Natural killer cell (primary cell): ENCODE measurements at regions not wholly inside any gene's neighbourhood (a gene's known extent, or its start where the extent isn't known, plus 50 kb on each side); places are given as distances from the start of the nearest gene placed in this dataset.
"Not testable (repeated sequence)": the region's sequence is repeated elsewhere in the genome, so short reads cannot be mapped to it uniquely, and the experiment has no call there.

Source experiments
- ATAC-seq, 3 donors: fragments of 150-1000 bp in 2 of 3; fragments of 200-7000 bp in 1 of 3; cut with Tn5 transposase; 1 replicate in 1 of 3; 2 replicates in 2 of 3; pipeline ENCODE4 v1.10.0; 2021; ENCODE audit warnings: mild to moderate bottlenecking in 2 of 3, moderate library complexity in 2 of 3
- DNase-seq, 2 donors: peaks; one replicate each; pipeline versions ENCODE4 v3.0.0 to v3.0.0-alpha.2; 2013 to 2021; ENCODE audit warnings: mixed read lengths in 1 of 2
- H3K27ac ChIP-seq: one replicate; pipeline ENCODE4 v1.5.1; 2013; ENCODE audit warnings: mild to moderate bottlenecking, low read length
- H3K27me3 ChIP-seq: one replicate; pipeline ENCODE4 v1.6.1; 2013; ENCODE audit warnings: low read length; ENCODE audit not compliant: control insufficient read depth, insufficient read depth
- H3K36me3 ChIP-seq: one replicate; pipeline ENCODE4 v1.6.1; 2013; ENCODE audit warnings: low read length; ENCODE audit not compliant: control insufficient read depth, insufficient read depth
- H3K4me1 ChIP-seq: one replicate; pipeline ENCODE4 v1.6.1; 2013; ENCODE audit warnings: low read length; ENCODE audit not compliant: control insufficient read depth, insufficient read depth
- H3K4me3 ChIP-seq: one replicate; pipeline ENCODE4 v1.5.1; 2013; ENCODE audit warnings: low read length
- H3K9me3 ChIP-seq: one replicate; pipeline ENCODE4 v1.6.1; 2013; ENCODE audit warnings: low read length; ENCODE audit not compliant: control insufficient read depth, insufficient read depth
- H3K27ac Mint-ChIP-seq, 2 donors: one replicate each; pipeline ENCODE4 v1.8.0; 2022; ENCODE audit warnings: mild to moderate bottlenecking in 2 of 2, mixed read lengths in 2 of 2, moderate library complexity in 1 of 2
- H3K27me3 Mint-ChIP-seq, 2 donors: one replicate each; pipeline ENCODE4 v1.8.0; 2022; ENCODE audit warnings: low read depth in 2 of 2, mixed read lengths in 2 of 2
- H3K36me3 Mint-ChIP-seq: one replicate; pipeline ENCODE4 v1.8.0; 2022; ENCODE audit warnings: mixed read lengths
- H3K4me1 Mint-ChIP-seq, 2 donors: one replicate each; pipeline ENCODE4 v1.8.0; 2022; ENCODE audit warnings: mixed read lengths in 2 of 2
- H3K4me3 Mint-ChIP-seq: one replicate; pipeline ENCODE4 v1.8.0; 2022; ENCODE audit warnings: mild to moderate bottlenecking, moderate library complexity, mixed read lengths
- H3K9me3 Mint-ChIP-seq, 2 donors: one replicate each; pipeline ENCODE4 v1.8.0; 2022; ENCODE audit warnings: mixed read lengths in 2 of 2
- CTCF ChIP-seq: fragments of 200-600 bp; IDR thresholded peaks from one replicate; pipeline ENCODE4 v1.8.0; 2022; ENCODE audit warnings: antibody characterized with exemption
- WGBS: methylation state at CpG from one replicate; pipeline ENCODE4 v1.1.7; 2013; ENCODE audit warnings: missing lambda C conversion rate; ENCODE audit not compliant: insufficient coverage; 5-methylcytosine and 5-hydroxymethylcytosine counted together
- intact Hi-C: fragments of 100-400 bp; cut with micrococcal nuclease; formaldehyde crosslinking; loops from one replicate; pipeline ENCODE4 v1.14.2; 2022

GRCh38 chr10:2881720-2882620, 185.4 kb upstream of the PFKP start:
- H3K36me3 ChIP-seq = no peaks in the 10 kb centered on the region
- no peaks in the 10 kb centered on the region for H3K9me3 Mint-ChIP-seq
- no peaks in the 10 kb centered on the region for H3K9me3 ChIP-seq
- WGBS = 78% methylated on average over 6 of the region's 6 CpGs
- peaks cover 4% of the 10 kb centered on the region for H3K27me3 ChIP-seq
- peaks cover 6% of the 10 kb centered on the region in 2 donors for H3K27me3 Mint-ChIP-seq
- DNase-seq (no peak), ATAC-seq (no peak)
- no peak overlapping the region for H3K4me3 Mint-ChIP-seq
- no peaks in the 10 kb centered on the region for H3K36me3 Mint-ChIP-seq
- no peaks in the 10 kb centered on the region for H3K4me1 Mint-ChIP-seq
- no peak overlapping the region for H3K27ac ChIP-seq
- no peak overlapping the region for H3K4me3 ChIP-seq
- no peak for TF ChIP-seq CTCF
- no peaks in the 10 kb centered on the region for H3K4me1 ChIP-seq
- intact Hi-C loops = no loop called here
- no peak overlapping the region for H3K27ac Mint-ChIP-seq

GRCh38 chr10:2880050-2880449, 187.3 kb upstream of the PFKP start:
- intact Hi-C loops, H3K4me3 ChIP-seq, H3K27ac ChIP-seq, H3K4me1 Mint-ChIP-seq, ATAC-seq, H3K27me3 Mint-ChIP-seq, DNase-seq, H3K36me3 Mint-ChIP-seq, H3K4me3 Mint-ChIP-seq, H3K27ac Mint-ChIP-seq, H3K9me3 ChIP-seq, H3K9me3 Mint-ChIP-seq, H3K27me3 ChIP-seq, H3K4me1 ChIP-seq, H3K36me3 ChIP-seq: not testable (repeated sequence)
- WGBS = 80% methylated on average over 1 of the region's 2 CpGs

- Histone ChIP-seq H3K4me3 (no peak overlapping the region), H3K36me3 (no peaks in the 10 kb centered on the region), H3K27ac (no peak overlapping the region), H3K9me3 (no peaks in the 10 kb centered on the region), H3K4me1 (no peaks in the 10 kb centered on the region), H3K27me3 (peaks cover 4% of the 10 kb centered on the region)
- H3K27me3 Mint-ChIP-seq = no peaks in the 10 kb centered on the region
- H3K36me3 Mint-ChIP-seq = no peaks in the 10 kb centered on the region
- H3K4me1 Mint-ChIP-seq = no peaks in the 10 kb centered on the region
- H3K9me3 Mint-ChIP-seq = no peaks in the 10 kb centered on the region
- WGBS = 91% methylated on average over 8 of the region's 8 CpGs
- no peak overlapping the region for H3K27ac Mint-ChIP-seq
- intact Hi-C loops = no loop called here
- H3K4me3 Mint-ChIP-seq = no peak overlapping the region
- no peak for ATAC-seq
- no peak for TF ChIP-seq CTCF
- DNase-seq = no peak
Measured at GRCh38 chr10:2878818-2879217, 188.5 kb upstream of the PFKP start.

- TF ChIP-seq CTCF = no peak
- 77% methylated on average over 1 of the region's 2 CpGs for WGBS
- Mint-ChIP-seq H3K4me1 (no peaks in the 10 kb centered on the region), H3K27ac (no peak overlapping the region), H3K9me3 (no peaks in the 10 kb centered on the region), H3K27me3 (peaks cover 0 to 7% of the 10 kb centered on the region in 2 donors), H3K4me3 (no peak overlapping the region), H3K36me3 (no peaks in the 10 kb centered on the region)
- ATAC-seq = no peak
- no peaks in the 10 kb centered on the region for H3K4me1 ChIP-seq
- no peak overlapping the region for H3K27ac ChIP-seq
- no peaks in the 10 kb centered on the region for H3K36me3 ChIP-seq
- H3K9me3 ChIP-seq = no peaks in the 10 kb centered on the region
- intact Hi-C loops = no loop called here
- H3K4me3 ChIP-seq = no peak overlapping the region
- no peak for DNase-seq
- H3K27me3 ChIP-seq = no peaks in the 10 kb centered on the region
Measured at GRCh38 chr10:2876032-2876431, 191.3 kb upstream of the PFKP start.
